GM21515 (cell line): ENCODE measurements at regions not wholly inside any gene's neighbourhood (a gene's known extent, or its start where the extent isn't known, plus 50 kb on each side); places are given as distances from the start of the nearest gene placed in this dataset.

ENCODE experiments used
- ATAC-seq: cut with Tn5 transposase; IDR thresholded peaks from one replicate; pipeline ENCODE4 v1.9.1; 2021; ENCODE audit not compliant: unreplicated experiment

DNA sequence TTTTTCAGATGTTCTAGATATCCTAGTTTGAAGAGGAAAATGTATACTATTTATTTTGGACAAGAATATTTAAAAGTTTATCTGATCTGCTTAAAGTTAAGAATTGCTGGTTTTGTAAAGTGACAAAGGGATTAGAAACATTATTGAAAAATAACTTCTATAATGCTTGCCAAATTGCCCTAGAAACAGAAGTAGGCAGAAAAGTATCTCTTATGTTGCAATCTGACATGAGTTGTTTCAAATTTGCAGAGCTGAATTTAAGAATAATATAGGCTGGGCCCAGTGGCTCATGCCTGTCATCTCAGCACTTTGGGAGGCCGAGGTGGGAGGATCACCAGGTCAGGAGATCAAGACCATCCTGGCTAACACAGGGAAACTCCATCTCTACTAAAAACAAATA is 777.1 kb downstream of the LIG4 start:
- ATAC-seq = no peak

GRCh38 chr13:107434347-107434746 is 781.0 kb downstream of the LIG4 start:
- ATAC-seq = no peak

DNA sequence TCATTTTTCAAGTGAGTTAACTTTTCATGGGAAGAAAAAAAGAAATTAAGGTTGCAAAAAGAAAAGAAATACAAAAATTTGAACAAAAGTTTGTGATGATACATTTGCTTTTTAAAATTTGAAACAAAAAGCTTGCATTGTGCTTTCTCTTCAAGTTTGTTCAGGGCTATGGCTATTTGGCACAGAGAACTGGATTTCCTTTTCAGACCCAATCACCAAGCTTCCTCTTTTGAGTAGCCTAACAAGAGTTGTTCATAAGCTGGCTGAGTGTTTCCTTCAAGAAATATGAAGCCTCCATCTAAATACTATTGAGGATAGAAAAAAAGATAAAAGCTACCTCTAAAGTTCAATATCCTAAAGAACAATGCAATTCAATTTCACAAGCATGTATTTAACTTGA is 787.8 kb downstream of the LIG4 start:
- no peak for ATAC-seq

DNA sequence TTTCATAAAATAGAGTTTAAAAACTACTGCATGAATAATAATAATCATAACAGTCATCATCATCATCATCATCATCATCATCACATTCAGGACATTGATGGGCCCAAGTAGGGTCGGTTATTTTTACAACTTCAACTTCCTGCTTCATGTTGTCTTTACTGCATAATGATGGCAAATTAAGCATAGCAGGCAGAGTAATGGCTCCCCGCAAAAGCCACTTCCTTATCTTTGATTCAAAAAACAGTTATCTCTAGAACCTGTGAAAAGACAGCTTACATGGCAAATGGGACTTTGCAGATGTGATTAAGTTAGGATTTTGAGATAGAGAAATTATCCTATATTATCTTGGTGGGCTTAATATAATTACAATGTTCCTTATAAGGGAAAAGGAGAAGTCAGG is 792.9 kb downstream of the LIG4 start:
- ATAC-seq = no peak

DNA sequence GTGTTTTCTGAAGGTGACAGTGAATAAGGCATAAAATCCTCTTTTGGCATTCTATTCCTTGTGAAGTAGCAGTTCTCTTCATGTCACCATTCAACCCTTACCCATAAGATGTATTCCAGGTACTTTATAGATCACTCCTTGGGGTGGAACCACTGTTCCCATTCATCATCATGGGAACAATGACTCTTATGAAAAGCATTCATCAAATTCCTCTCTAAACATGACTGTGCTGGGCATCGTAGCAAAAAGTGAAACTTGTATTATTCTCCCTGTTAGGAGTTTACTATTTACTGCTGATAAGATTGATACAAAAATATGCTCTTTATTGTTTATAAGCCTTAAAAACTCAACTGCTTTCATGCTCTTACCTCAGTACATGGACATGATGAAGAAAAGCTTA is 793.4 kb downstream of the LIG4 start:
- no peak for ATAC-seq

DNA sequence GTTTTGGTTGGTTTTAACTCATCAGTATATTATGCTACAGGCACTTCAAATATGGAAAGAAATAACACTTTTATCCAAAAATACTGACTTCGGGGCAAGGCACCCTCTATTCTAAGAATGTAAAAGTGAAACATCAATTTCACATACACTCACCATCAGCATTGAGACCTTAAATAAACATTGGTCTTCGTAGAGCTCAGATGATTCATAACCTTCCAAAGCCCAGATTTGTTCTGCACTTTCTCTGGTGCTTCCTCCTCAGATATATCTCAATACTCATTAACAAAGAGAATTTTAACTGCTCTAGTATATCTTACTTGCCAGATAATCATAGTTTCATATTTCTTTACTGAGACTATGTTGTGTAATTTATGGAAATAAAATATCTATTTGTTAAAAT is 794.3 kb downstream of the LIG4 start:
- ATAC-seq = no peak

- ATAC-seq = no peak
Observed at GRCh38 chr13:107413005-107413404, 802.3 kb downstream of the LIG4 start.

GRCh38 chr13:107407074-107407473 is 808.3 kb downstream of the LIG4 start:
- ATAC-seq = no peak

- ATAC-seq = no peak
Observed at GRCh38 chr13:107395927-107396662, 819.2 kb downstream of the LIG4 start.

GRCh38 chr13:107392205-107392604 is 823.1 kb downstream of the LIG4 start:
- ATAC-seq = no peak

GRCh38 chr13:107387525-107387924 is 819.6 kb upstream of the ARGLU1 start:
- ATAC-seq = no peak

DNA sequence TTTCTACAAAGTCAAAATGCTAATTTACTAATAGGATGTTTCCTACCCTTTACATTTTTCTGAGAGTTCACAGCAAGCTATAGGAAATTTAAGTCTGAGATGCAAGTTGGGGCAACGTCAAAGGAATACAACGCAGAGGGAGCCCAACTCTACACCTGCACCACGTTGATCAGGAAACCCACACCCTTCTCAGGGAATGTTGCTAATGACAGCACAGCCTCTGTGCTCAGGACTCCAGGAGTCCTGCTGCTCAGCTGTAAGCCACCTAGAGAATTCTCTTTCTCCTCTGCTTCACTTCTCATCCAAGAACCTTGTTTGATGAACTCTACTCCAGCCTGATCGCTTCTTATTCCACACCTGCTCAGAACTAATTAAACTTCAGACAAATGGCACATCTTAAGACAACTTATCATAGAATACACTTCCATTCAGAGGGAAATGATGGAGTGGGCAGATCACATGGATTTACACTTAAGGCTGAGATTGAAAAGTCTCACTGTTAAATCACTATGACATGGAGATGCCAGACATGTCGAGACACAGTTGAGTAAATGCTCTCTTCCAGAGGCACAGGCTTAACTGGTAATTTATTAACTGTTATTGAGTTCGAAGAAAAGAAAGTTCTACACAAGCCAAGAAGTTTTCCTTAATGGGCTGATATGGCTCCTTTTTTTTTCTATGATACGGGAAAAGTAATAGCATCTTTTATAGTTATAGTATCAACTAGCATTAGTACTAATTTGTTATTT is 811.6 kb upstream of the ARGLU1 start:
- no peak for ATAC-seq

GRCh38 chr13:107376341-107377125 is 808.6 kb upstream of the ARGLU1 start:
- ATAC-seq = no peak

GRCh38 chr13:107375701-107376340 is 807.9 kb upstream of the ARGLU1 start:
- no peak for ATAC-seq

DNA sequence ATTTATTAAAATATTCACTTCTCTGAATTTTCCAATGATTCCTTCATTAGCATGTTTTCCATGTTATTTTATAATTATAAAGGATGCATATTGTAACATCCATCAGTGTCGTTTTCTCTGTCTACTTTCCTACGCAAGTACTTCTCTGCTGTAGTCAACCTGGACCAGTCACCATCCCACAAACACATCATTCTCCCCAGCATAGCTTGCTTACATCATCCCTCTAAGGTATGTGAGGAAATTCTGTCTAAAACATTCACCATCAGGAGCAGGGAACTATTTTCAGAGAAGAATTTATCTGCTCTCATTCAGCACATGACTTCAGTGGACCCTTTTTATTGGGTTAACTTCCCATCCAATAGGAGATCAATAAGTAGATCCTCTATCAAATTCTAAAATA is 806.1 kb upstream of the ARGLU1 start:
- no peak for ATAC-seq

- no peak for ATAC-seq
Observed at GRCh38 chr13:107373551-107373950, 805.6 kb upstream of the ARGLU1 start.

GRCh38 chr13:107370015-107370785 is 802.3 kb upstream of the ARGLU1 start:
- ATAC-seq = no peak

DNA sequence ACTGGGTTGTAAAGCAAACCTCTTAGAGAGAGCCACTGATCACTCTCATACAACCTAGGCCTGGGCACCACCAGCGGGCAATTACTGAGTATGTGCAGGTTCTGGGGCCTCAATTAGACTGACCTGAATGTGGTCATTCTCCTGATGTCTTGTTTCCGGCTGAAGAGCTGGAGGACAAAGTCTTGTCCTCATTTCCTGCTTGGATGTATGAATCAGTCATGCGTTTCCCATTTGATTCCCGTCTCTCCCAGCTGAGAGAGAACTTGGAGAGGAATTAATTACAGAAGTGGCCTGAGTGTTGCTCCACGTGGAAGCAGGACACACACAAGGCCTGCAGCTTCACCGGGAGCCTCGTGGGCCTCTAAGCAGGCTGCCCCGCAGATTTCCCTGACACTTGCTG is 799.3 kb upstream of the ARGLU1 start:
- no peak for ATAC-seq

- ATAC-seq = no peak
Observed at GRCh38 chr13:107365466-107366215, 797.7 kb upstream of the ARGLU1 start.

GRCh38 chr13:107364658-107365057 is 796.7 kb upstream of the ARGLU1 start:
- no peak for ATAC-seq
